ENCODE measurements at regions not wholly inside any gene's neighbourhood (a gene's known extent, or its start where the extent isn't known, plus 50 kb on each side); places are given as distances from the start of the nearest gene placed in this dataset.
A peak's percentile ranks its signal among the peaks of the same experiment; 100 is the strongest.
"Not testable (repeated sequence)": the region's sequence is repeated elsewhere in the genome, so short reads cannot be mapped to it uniquely, and the experiment has no call there.

- TF ChIP-seq CTCF (IDR thresholded peaks at IDR 0.05; ENCODE audit: low read length, missing control alignments) = no peak
- H3K4me3 ChIP-seq (replicated peaks; ENCODE audit: low read depth, low read length) = no peak overlapping the region
- no peak for DNase-seq (ENCODE audit: low read depth)
Observed at GRCh38 chr22:23382428-23383218, 197.5 kb downstream of the IGLL1 start.

GRCh38 chr22:23381661-23382427, 198.2 kb downstream of the IGLL1 start:
- H3K4me3 ChIP-seq (replicated peaks; ENCODE audit: low read depth, low read length) = no peak overlapping the region
- no peak for DNase-seq (ENCODE audit: low read depth)
- TF ChIP-seq CTCF (IDR thresholded peaks at IDR 0.05; ENCODE audit: low read length, missing control alignments) = no peak

- DNase-seq (ENCODE audit: low read depth) = no peak
- no peak for TF ChIP-seq CTCF (IDR thresholded peaks at IDR 0.05; ENCODE audit: low read length, missing control alignments)
- no peak overlapping the region for H3K4me3 ChIP-seq (replicated peaks; ENCODE audit: low read depth, low read length)
Observed at GRCh38 chr22:23380911-23381310, 199.2 kb downstream of the IGLL1 start.

GRCh38 chr22:23380230-23380573, 199.9 kb downstream of the IGLL1 start:
- no peak overlapping the region for H3K4me3 ChIP-seq (replicated peaks; ENCODE audit: low read depth, low read length)
- DNase-seq (ENCODE audit: low read depth) = no peak
- TF ChIP-seq CTCF (IDR thresholded peaks at IDR 0.05; ENCODE audit: low read length, missing control alignments) = no peak

GRCh38 chr22:23379540-23380229, 199.4 kb downstream of the BCR start:
- not testable (repeated sequence) for DNase-seq (ENCODE audit: low read depth); H3K4me3 ChIP-seq (replicated peaks; ENCODE audit: low read depth, low read length)

- no peak for DNase-seq (ENCODE audit: low read depth)
- no peak for TF ChIP-seq CTCF (IDR thresholded peaks at IDR 0.05; ENCODE audit: low read length, missing control alignments)
Observed at GRCh38 chr22:23377767-23378166, 197.5 kb downstream of the BCR start.

GRCh38 chr22:23376256-23376655, 195.9 kb downstream of the BCR start:
- no peak overlapping the region for H3K4me3 ChIP-seq (replicated peaks; ENCODE audit: low read depth, low read length)
- peak; percentile 17 for TF ChIP-seq CTCF (IDR thresholded peaks at IDR 0.05; ENCODE audit: low read length, missing control alignments)
- DNase-seq (ENCODE audit: low read depth) = peak; percentile 13

More at GRCh38 chr22:23377767-23378166, 197.5 kb downstream of the BCR start:
- H3K4me3 ChIP-seq (replicated peaks; ENCODE audit: low read depth, low read length) = no peak overlapping the region
